ENCODE measurements at regions not wholly inside any gene's neighbourhood (a gene's known extent, or its start where the extent isn't known, plus 50 kb on each side); places are given as distances from the start of the nearest gene placed in this dataset.

- H3K27ac ChIP-seq, result no peak overlapping the region
- no peak overlapping the region for H3K4me3 ChIP-seq
- H3K36me3 ChIP-seq (ENCODE audit: low read depth), result no peaks in the 10 kb centered on the region
- TF ChIP-seq EZH2 (IDR thresholded peaks at IDR 0.05; ENCODE audit: insufficient read depth, poor library complexity, severe bottlenecking), result no peak
- no peak for TF ChIP-seq EZH2phosphoT487 (IDR thresholded peaks at IDR 0.05; ENCODE audit: insufficient read depth, low read depth)
- no peaks in the 10 kb centered on the region for H3K9me3 ChIP-seq (ENCODE audit: low read depth)
- H3K79me2 ChIP-seq (ENCODE audit: insufficient read depth), result no peaks in the 10 kb centered on the region
- peaks cover 11% of the 10 kb centered on the region for H3K4me1 ChIP-seq (ENCODE audit: insufficient read depth)
- no peaks in the 10 kb centered on the region for H3K9me2 ChIP-seq (ENCODE audit: insufficient read depth)
- in situ Hi-C loops (cut with MboI), result no loop called here
- no peak overlapping the region for H3K9ac ChIP-seq
- no peaks in the 10 kb centered on the region for H3K27me3 ChIP-seq (replicated peaks; ENCODE audit: insufficient read depth)
- DNase-seq, result peak; percentile 22
- 77 to 79% methylated on average over 10 of the region's 10 CpGs for WGBS, 2 experiments (ENCODE audit: low coverage in 1 of 2, low lambda C conversion rate in 2 of 2, missing lambda C conversion rate in 2 of 2)
- no peaks in the 10 kb centered on the region for H4K20me1 ChIP-seq (ENCODE audit: insufficient read depth)
- peaks cover 8% of the 10 kb centered on the region; the same call in 1 of the 2 replicates for H3F3A ChIP-seq (ENCODE audit: insufficient read depth)
- no peak overlapping the region for H3K4me2 ChIP-seq (ENCODE audit: unreplicated experiment)
- no peak overlapping the region for H2AFZ ChIP-seq
Observed at GRCh38 chr1:62381831-62382657, 54.8 kb upstream of the USP1 start.

- no peak overlapping the region for H3K4me3 ChIP-seq
- no peak overlapping the region for H3K9ac ChIP-seq
- TF ChIP-seq EZH2 (IDR thresholded peaks at IDR 0.05; ENCODE audit: insufficient read depth, poor library complexity, severe bottlenecking) (no peak), EZH2phosphoT487 (IDR thresholded peaks at IDR 0.05; ENCODE audit: insufficient read depth, low read depth) (no peak)
- H3K4me2 ChIP-seq (ENCODE audit: unreplicated experiment), result no peak overlapping the region
- H3K27me3 ChIP-seq (replicated peaks; ENCODE audit: insufficient read depth), result no peaks in the 10 kb centered on the region
- H4K20me1 ChIP-seq (ENCODE audit: insufficient read depth), result no peaks in the 10 kb centered on the region
- no peaks in the 10 kb centered on the region for H3K9me2 ChIP-seq (ENCODE audit: insufficient read depth)
- peaks cover 11% of the 10 kb centered on the region for H3K4me1 ChIP-seq (ENCODE audit: insufficient read depth)
- no peak overlapping the region for H3K27ac ChIP-seq
- WGBS, 2 experiments (ENCODE audit: low coverage in 1 of 2, low lambda C conversion rate in 2 of 2, missing lambda C conversion rate in 2 of 2), result 29 to 33% methylated on average over 2 of the region's 2 CpGs
- H3K79me2 ChIP-seq (ENCODE audit: insufficient read depth), result no peaks in the 10 kb centered on the region
- no peak overlapping the region for H2AFZ ChIP-seq
- DNase-seq, result no peak
- H3F3A ChIP-seq (ENCODE audit: insufficient read depth), result peaks cover 8% of the 10 kb centered on the region; the same call in 1 of the 2 replicates
- no peaks in the 10 kb centered on the region for H3K36me3 ChIP-seq (ENCODE audit: low read depth)
- in situ Hi-C loops (cut with MboI), result no loop called here
- no peaks in the 10 kb centered on the region for H3K9me3 ChIP-seq (ENCODE audit: low read depth)
Observed at GRCh38 chr1:62382658-62382955, 54.2 kb upstream of the USP1 start.

- DNase-seq, result peak; percentile 95
- H3K4me3 ChIP-seq, result no peak overlapping the region
- 44 to 53% methylated on average over 7 of the region's 7 CpGs for WGBS, 2 experiments (ENCODE audit: low coverage in 1 of 2, low lambda C conversion rate in 2 of 2, missing lambda C conversion rate in 2 of 2)
- no peaks in the 10 kb centered on the region for H3K79me2 ChIP-seq (ENCODE audit: insufficient read depth)
- peak overlapping the region; percentile 36 for H3K4me2 ChIP-seq (ENCODE audit: unreplicated experiment)
- H3K4me1 ChIP-seq (ENCODE audit: insufficient read depth), result peaks cover 11% of the 10 kb centered on the region
- no peaks in the 10 kb centered on the region for H3K9me3 ChIP-seq (ENCODE audit: low read depth)
- no peaks in the 10 kb centered on the region for H3K36me3 ChIP-seq (ENCODE audit: low read depth)
- peaks cover 8% of the 10 kb centered on the region; the same call in 1 of the 2 replicates for H3F3A ChIP-seq (ENCODE audit: insufficient read depth)
- in situ Hi-C loops (cut with MboI), result no loop called here
- H3K27ac ChIP-seq, result peak overlapping the region; percentile 53
- H3K9me2 ChIP-seq (ENCODE audit: insufficient read depth), result no peaks in the 10 kb centered on the region
- no peak overlapping the region for H2AFZ ChIP-seq
- TF ChIP-seq EZH2 (IDR thresholded peaks at IDR 0.05; ENCODE audit: insufficient read depth, poor library complexity, severe bottlenecking) (no peak), EZH2phosphoT487 (IDR thresholded peaks at IDR 0.05; ENCODE audit: insufficient read depth, low read depth) (no peak)
- no peaks in the 10 kb centered on the region for H4K20me1 ChIP-seq (ENCODE audit: insufficient read depth)
- peak overlapping the region; percentile 24; the same call in 1 of the 2 replicates for H3K9ac ChIP-seq
- H3K27me3 ChIP-seq (replicated peaks; ENCODE audit: insufficient read depth), result no peaks in the 10 kb centered on the region
Observed at GRCh38 chr1:62384276-62385005, 52.4 kb upstream of the USP1 start.

GRCh38 chr1:62385923-62386322 is 50.9 kb upstream of the USP1 start:
- Histone ChIP-seq H3K79me2 (ENCODE audit: insufficient read depth) (no peaks in the 10 kb centered on the region), H3K27me3 (replicated peaks; ENCODE audit: insufficient read depth) (no peaks in the 10 kb centered on the region), H4K20me1 (ENCODE audit: insufficient read depth) (no peaks in the 10 kb centered on the region), H3K4me2 (ENCODE audit: unreplicated experiment) (no peak overlapping the region), H3K27ac (no peak overlapping the region), H3K9me3 (ENCODE audit: low read depth) (no peaks in the 10 kb centered on the region), H3K36me3 (ENCODE audit: low read depth) (no peaks in the 10 kb centered on the region), H3K9ac (no peak overlapping the region), H3K4me3 (no peak overlapping the region), H3F3A (ENCODE audit: insufficient read depth) (peaks cover 8% of the 10 kb centered on the region; the same call in 1 of the 2 replicates), H2AFZ (no peak overlapping the region), H3K9me2 (ENCODE audit: insufficient read depth) (no peaks in the 10 kb centered on the region), H3K4me1 (ENCODE audit: insufficient read depth) (peaks cover 11% of the 10 kb centered on the region)
- WGBS, 2 experiments (ENCODE audit: low coverage in 1 of 2, low lambda C conversion rate in 2 of 2, missing lambda C conversion rate in 2 of 2), result 85 to 91% methylated on average over 5 of the region's 5 CpGs
- TF ChIP-seq EZH2 (IDR thresholded peaks at IDR 0.05; ENCODE audit: insufficient read depth, poor library complexity, severe bottlenecking), result no peak
- no peak for TF ChIP-seq EZH2phosphoT487 (IDR thresholded peaks at IDR 0.05; ENCODE audit: insufficient read depth, low read depth)
- DNase-seq, result no peak
- in situ Hi-C loops (cut with MboI), result no loop called here

Measured in GM23248 (cell line).